ENCODE measurements at regions not wholly inside any gene's neighbourhood (a gene's known extent, or its start where the extent isn't known, plus 50 kb on each side); places are given as distances from the start of the nearest gene placed in this dataset.

DNA sequence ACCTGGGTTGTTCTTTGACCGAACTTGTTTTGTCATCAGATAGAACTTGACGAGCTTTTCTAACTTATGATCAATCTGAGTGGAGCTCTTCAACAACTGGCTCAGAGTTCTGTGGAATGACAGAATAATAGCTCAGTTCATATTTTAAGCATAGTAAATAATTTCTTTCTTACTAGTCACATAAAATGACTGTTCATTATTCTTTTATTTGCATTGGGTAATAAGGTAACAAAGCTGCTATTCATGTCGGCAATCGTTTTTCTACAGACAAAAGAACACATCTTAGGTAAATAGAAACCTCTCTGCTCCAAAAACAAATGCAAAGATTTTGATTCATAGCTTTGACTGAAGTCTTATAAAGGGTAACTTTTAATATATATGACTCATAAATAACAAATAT, 57.3 kb upstream of the CXCL8 start:
- no peak for TF ChIP-seq POLR2A (IDR thresholded peaks at IDR 0.05)
- TF ChIP-seq, protein P1, sequence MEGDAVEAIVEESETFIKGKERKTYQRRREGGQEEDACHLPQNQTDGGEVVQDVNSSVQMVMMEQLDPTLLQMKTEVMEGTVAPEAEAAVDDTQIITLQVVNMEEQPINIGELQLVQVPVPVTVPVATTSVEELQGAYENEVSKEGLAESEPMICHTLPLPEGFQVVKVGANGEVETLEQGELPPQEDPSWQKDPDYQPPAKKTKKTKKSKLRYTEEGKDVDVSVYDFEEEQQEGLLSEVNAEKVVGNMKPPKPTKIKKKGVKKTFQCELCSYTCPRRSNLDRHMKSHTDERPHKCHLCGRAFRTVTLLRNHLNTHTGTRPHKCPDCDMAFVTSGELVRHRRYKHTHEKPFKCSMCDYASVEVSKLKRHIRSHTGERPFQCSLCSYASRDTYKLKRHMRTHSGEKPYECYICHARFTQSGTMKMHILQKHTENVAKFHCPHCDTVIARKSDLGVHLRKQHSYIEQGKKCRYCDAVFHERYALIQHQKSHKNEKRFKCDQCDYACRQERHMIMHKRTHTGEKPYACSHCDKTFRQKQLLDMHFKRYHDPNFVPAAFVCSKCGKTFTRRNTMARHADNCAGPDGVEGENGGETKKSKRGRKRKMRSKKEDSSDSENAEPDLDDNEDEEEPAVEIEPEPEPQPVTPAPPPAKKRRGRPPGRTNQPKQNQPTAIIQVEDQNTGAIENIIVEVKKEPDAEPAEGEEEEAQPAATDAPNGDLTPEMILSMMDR (IDR thresholded peaks at IDR 0.05) = no peak

Data from esophagus squamous epithelium (tissue), 4 donors.